GM18499 (cell line): ENCODE measurements at regions not wholly inside any gene's neighbourhood (a gene's known extent, or its start where the extent isn't known, plus 50 kb on each side); places are given as distances from the start of the nearest gene placed in this dataset.
"Not testable (repeated sequence)": the region's sequence is repeated elsewhere in the genome, so short reads cannot be mapped to it uniquely, and the experiment has no call there.

ENCODE experiments used
- ATAC-seq: cut with Tn5 transposase; IDR thresholded peaks from one replicate; pipeline ENCODE4 v1.9.1; 2021; ENCODE audit warnings: moderate number of reproducible peaks; ENCODE audit not compliant: insufficient read depth, unreplicated experiment

DNA sequence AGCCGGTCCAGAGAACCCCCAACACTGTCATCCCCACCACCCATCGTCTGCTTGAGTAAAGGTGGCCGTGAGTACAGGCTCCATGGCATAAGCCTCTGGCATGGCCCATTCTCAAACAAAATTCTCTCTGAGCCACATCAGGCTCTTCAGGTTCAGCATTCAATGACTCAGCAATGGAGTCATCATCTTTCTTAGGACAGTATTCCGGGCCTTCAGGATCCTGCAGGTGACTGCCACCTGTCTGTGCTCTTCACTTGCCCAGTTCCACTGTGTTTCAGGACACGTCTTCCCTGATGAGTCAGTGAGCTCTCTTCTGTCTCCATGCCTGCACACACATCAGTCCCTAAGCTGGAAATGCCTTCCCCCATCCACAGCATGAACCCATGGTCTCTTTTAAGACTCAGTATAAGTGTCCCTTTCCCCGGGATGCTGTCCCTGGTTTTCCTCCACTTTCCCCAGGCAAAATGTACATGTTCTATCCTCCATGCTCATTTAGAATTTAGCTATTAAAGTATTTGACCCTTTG is 81.1 kb upstream of the FGGY start:
- ATAC-seq, result no peak

DNA sequence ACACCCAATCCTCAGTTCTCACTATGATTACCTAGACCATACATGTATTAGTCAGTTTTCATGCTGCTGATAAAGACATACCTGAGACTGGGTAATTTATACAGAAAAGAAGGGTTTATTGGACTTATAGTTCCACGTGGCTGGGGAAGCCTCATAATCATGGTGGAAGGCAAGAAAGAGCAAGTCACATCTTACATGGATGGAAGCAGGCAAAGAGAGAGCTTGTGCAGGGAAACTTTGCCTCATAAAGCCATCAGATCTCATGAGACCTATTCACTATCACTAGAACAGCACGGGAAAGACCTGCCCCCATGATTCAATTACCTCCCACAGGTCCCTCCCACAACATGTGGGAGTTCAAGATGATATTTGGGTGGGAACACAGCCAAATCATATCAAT is 79.5 kb upstream of the FGGY start:
- not testable (repeated sequence) for ATAC-seq

DNA sequence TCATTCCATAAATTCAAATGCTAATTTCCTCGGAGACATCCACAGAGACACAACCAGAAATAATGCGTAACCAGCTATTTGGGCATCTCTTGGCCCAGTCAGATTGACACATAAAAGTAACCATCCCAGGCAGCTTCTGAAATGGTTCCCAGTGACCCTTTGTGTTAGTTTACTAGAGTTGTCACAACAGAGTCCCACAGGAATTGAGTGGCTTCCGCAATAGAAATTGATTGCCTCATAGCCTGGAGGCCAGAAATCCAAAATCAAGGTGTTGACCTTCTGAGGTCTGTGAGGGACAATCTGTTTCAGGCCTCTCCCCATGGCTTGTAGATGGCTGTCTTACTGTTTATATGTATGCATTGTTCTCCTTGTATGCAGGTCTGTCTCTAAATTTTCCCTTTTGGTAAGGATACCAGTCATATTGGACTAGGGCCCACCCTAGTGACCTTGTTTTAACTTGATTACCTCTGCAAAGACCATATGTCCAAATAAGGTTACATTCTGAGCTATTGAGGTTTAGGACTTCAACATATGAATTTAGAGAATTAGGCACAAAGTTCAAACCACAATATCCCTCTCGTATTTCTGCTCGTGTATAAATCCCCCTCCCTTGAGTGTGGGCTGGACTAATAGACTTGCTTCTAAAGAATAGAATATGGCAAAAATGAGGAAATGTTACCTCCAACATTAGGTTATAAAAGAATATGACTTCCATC is 78.2 kb upstream of the FGGY start:
- no peak for ATAC-seq

DNA sequence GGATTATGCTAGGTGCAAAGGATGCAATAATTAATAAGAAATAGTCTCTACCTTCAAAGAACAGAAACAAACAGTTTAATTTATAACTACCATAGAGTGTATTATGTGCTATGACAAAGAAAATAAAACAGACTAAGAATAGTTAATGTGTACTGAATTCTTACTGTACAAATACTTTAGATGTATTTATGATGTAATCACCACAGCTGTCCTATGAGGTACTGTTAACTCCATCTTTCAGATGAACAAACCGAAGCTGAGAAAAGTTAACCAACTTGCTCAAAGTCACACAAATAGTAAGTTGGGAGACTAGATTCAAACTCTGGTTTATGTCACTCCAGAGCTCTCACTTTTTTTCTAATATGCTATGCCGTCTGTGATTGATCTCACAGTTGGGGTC is 77.0 kb upstream of the FGGY start:
- no peak for ATAC-seq

DNA sequence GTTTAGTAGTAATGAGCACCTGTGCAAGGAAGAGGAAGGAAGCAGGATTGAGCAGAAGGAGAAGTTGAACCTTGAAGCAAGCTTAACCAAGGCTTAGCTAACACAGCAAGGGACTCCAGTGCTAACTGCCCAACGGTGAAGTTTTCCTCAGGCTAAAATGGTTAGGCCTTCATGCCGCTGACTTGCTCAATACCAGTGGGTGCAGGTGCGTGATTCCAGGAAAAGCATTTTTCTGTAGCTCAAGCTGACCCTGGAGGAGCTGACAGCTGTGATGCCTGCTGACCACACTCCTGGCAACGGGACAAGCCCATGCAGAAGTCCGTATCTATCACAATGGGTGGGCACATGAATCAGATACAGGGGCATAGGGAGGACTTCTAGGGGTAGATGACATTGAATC is 76.5 kb upstream of the FGGY start:
- no peak for ATAC-seq

DNA sequence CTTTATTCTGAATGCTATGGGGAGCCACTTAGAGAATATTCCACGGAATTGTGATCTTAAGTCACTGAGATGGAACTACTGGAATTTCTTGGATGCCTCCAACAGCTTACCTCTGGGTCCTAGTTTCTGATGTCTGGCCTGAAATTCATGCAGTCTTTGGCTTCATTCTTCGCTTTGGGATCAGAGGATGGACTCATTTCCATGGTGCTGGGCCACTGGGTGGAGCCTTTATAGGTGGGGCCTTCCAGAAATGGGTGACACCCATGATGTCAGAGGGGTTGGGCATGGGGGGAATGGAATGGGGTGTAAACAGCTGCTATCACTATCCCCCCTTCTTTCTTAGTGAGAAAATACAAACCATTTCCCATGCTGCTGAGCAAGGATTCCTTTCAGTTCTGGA is 73.7 kb upstream of the FGGY start:
- ATAC-seq, result no peak

DNA sequence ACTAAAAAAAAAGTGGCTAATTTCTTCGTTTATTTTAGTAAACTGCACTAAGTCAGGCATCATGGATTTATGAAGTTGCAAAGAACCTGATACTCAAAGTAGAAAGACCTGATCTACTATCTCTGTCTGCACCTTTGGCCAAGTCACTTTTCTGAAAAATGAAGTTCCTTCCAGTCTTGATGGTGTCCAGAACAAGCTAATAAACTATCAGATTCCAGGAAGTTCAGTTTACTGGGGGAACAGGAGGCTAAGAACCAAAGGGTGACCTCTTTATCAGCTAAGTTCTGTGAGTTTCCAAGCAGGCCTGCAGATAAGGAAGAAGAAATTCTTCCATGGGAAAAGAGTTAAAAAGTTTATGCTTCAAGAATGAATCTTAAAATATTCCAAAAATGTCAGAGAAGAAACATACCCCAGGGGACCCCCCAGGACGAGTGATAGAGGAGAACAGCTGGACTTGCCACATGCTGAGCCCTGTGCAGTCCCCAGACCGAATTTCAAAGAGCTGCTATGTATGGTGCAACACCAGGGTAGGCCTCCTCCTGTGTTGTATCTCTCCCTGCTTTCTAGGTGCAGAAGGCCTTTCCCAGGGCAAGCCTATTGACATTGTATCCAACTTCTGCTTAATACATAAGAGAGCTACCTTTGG is 72.8 kb upstream of the FGGY start:
- ATAC-seq, result no peak

DNA sequence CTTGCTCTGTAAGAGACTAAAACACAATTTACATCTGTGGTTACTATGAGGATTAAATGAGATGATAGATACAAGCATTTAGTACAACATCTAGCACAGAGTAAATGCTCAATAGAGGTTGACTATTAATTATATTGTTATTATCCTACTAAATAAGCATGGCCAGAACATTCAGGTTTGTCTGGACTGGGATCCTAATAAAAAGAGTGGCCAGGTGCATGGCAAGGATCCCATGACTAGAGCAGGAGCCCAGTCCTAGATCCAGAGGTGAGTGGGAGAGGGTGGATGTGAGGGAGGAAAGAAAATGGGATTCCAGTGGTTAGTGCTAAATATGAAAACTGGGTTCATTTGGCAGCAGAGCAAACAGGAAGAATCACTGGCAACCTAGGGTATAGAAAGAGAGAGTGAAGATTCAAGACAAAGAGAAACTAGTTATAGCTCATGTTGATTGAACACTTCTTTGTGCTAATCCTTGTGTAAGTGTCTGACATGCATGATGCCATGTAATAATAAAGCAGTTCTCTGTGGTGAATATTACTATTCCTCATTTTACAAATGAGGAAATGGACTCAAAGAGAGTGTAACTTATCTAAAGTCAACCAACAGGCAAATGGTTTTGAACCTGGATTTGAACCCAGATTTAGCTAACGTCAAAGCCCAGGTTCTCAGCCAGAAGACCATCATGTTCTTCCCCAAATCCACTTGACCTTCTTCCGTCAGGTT is 71.1 kb upstream of the FGGY start:
- ATAC-seq, result no peak

DNA sequence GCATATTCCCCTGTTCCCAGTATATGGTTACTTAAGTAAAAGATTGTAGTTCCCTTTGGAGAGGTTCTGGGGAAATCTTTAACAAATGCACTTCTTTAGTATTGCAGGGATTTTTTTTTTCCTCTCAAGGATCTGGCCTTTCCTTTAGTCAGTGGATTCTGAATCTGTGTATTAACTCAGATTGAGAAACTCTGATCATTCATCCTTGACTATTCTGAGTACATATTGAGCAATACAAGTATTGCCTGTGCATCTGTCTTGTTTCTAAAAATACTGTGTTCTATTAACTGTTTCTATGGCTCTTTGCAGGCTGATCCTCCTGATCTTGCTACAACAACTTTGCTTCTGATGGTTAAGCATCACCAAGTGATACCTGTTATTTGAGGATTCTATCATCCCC is 67.8 kb upstream of the FGGY start:
- no peak for ATAC-seq

DNA sequence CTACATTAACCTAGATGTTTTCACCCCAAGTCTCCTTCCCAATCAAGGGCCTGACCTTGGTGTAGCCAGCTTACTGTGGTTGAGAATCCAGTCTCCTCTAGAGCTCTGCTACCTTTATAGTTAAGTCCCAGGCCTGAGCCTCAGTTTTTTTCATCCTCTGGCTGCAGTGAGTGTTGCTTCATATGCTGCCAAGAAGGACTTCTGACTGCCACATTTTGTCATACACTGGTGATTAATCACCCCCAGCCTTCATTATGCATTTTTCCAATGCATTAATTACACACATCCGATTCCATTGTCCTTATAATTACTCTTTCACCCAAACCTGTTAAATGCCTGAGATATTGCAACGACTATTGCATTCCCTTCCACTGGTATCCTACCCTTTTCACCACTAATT is 66.3 kb upstream of the FGGY start:
- no peak for ATAC-seq

DNA sequence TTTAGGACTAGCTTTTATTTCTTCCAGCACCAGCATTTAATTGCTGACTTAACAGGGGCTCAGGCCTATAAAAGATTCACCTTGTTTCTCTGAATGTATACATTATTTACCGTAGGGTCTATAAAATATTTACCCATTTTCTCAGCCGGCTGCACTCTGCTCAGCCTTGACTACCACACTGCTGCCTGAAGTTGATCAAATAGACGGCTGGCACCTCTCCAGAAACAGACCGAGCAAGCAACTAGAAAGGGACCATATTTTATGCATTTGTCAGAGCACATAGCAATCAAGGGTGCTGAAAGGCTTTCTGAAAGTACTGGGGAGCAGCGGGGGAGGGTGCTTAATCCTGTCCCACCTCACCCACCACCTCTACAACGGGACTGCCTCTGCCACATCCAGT is 64.7 kb upstream of the FGGY start:
- no peak for ATAC-seq

DNA sequence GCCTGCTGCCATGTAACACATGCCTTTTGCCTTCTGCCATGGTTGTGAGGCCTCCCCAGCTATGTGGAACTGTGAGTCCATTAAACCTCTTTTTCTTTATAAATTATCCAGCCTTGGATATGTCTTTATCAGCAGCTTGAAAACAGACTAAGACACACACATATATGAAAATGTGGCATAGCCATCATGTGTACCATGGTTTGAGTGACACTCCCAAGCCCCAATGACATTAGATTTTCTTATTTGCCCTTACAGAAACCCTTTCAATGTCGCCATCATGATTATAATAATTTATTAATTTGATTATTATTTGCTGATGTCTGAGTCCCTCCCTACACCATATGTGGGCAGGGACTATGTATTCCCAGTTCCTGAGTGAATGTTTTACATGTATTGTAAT is 63.5 kb upstream of the FGGY start:
- no peak for ATAC-seq

DNA sequence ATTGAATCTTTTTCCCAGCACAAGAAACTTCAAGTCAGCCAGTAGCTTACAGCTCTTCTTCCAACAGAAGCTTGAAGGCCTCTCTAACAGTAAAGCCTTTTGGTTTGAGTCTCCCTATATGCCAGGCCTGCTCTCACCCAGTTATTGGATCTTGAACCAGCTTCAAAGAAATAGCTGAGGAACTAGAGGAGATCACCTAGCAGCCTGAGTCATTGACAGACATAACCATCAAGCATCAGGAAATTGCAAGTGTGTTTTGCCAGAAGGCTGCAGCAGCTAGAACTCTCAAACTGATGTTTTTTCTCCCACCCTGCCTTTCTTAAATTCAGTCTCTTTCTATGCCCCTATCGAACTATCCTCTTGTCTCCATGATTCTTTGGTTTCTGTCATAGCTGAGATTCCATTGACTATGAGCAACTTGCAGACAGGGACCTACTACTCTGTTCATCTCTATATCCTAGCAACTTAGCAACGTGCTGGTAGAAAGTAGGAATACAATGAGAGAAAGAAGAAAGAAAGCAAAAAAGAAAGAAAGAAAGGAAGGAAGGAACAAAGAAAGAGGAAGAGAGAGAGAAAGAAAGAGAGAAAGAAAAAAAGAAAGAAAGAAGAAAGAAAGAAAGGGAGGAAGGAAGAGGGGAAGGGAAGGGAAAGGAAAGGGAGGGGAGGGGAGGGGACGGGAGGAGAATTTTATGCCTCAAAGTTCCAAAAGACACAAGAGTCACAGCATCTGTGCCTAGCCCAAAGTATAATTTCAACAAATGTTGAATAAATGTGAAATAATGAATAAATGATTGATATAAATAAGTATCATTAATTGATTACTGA is 60.0 kb upstream of the FGGY start:
- ATAC-seq, result no peak

DNA sequence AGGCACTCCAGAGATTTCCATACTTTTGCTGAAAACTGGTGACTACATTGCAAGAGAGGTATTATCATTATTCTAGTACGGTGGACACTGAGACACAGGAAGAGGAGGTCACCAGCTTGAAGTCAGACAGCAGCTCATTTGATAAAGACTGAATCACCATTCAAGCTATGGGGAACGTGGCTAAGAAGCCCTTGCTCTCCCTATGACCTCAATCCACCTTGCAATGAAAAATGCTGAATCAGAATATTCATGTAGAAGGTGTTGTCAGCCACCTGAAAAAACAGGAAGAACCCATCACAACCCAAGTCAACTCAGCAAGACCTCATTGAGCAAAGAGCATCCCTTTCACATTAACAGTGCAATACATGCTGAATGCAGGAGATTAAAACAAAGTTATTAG is 59.0 kb upstream of the FGGY start:
- no peak for ATAC-seq

DNA sequence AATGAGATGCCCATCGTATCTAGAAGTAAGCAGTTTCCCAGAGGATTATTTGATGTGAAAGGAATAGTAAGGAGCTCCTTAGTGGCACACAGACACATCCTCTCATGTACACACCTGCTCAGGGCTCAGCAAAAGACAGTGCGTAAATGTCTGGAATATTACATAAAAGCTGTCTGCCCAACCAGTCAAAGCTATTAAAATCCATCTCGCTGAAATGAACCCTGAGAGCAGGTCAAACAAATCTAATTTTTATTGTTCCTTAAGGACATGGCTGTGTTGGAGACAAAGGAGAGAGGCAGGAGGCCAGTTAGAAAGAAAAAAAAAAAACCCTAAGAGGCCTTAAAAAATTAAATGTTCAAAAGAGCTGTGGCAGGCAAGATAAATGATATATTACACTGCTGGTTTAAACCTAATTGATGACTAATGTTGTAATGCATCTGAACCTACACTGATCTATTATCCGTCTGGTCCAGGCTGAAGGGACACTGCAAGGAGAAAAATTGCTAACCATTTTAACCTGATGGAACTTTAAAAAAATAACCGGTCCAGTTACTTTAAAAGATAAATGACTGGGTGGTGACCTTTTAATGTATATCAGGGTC is 58.5 kb upstream of the FGGY start:
- ATAC-seq, result no peak

DNA sequence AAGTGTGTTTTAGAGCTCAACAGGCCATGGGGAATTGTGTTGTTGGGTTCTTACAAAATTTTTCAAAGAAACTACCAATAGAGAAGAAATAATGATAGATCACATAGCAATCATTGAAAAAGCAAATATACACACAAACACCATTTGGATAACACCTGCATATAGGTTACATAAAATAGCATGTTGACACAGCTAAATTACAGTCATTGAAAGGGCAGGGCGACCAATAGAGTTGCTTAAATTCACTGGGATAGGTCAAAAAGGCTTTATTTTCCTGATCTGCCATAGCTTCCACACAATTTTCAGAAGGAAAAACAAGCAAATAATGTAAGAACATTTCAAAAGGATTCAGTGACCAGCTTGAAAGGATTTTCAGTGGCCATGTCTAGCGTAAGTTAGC is 57.9 kb upstream of the FGGY start:
- no peak for ATAC-seq

DNA sequence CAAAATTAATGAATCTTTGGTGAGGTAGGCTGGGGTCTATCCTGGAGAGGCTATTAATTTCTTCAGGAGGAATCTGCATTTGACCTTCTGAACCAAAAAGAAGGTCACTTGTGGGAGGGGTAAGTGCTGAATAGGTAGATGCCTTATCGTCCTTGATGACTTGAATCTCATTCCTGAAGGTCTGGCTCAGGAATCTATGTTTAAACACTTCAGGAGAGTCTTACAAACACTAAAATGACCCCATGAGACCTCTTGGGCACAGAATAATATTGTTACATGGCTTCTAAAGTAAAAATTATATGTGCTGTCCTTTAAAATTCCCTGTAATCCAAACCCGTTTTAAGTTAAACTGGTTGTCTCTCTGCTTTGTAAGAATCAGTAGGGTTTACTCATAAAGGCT is 55.0 kb upstream of the FGGY start:
- ATAC-seq, result no peak

DNA sequence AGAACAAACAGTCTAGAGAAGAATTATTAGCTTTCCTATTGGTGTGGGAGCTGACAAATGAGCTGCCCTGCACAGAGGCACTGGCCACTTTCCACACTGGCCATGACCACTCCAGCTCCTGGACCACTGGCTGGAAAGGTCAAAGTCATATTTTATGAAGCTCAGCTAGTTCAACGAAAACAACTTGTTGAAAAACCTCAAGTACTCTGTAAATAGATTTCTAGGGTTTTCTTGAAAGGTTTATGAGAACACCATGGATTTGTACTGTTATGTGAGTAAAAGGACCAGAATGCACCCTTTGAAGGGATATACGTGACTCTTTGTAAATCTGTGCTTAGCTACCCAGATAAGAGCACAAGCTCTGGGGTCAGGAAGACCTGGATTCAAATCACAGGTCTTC is 54.5 kb upstream of the FGGY start:
- ATAC-seq, result no peak

DNA sequence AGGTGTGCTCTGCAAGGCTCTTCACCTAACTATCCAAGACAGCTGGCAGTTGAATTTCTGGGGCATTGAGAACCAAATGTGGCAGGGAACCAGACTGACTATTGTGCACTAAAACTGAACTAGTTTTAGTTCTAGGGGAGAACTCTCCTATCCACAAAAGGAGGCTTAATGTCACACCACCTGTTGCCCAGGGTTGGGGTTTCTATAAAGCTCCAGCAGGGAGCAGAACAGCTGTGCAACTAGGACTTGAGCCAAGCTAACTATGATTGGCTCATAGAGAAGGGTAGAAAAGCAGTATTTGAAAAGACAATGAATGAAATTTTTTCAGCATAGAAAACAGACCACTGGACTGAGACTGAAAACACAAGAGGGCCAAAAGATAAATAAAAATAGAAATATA is 53.3 kb upstream of the FGGY start:
- ATAC-seq, result no peak

DNA sequence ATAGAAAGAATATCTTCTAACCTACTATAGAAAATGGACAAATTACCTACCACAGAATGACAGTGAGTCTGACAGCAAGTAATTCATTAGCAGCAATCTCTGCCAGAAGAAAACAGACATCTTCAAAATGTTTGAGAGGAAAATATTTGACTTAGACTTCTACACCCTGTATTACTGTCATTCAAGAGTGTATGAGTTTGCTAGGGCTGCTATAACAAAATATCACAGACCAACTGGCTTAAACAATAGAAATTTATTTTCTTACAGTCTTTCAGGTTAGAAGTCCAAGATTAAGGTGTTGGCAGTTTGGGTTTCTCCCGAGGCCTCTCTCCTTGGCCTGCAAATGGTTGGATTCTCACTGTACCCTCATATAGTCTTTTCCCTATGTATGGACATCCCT is 52.9 kb upstream of the FGGY start:
- no peak for ATAC-seq
